HG03139 (cell line): ENCODE measurements at regions not wholly inside any gene's neighbourhood (a gene's known extent, or its start where the extent isn't known, plus 50 kb on each side); places are given as distances from the start of the nearest gene placed in this dataset.
"Not testable (repeated sequence)": the region's sequence is repeated elsewhere in the genome, so short reads cannot be mapped to it uniquely, and the experiment has no call there.

Experiments used
- ATAC-seq: cut with Tn5 transposase; IDR thresholded peaks from one replicate; pipeline ENCODE4 v1.9.1; 2021; ENCODE audit not compliant: unreplicated experiment

GRCh38 chr4:149211876-149212275 is 603.8 kb downstream of the IQCM start:
- no peak for ATAC-seq

GRCh38 chr4:149203256-149204001 is 612.2 kb downstream of the IQCM start:
- no peak for ATAC-seq

GRCh38 chr4:149202117-149202516 is 613.5 kb downstream of the IQCM start:
- no peak for ATAC-seq

- no peak for ATAC-seq
Observed at GRCh38 chr4:149199594-149199993, 616.0 kb downstream of the IQCM start.

- ATAC-seq = no peak
Observed at GRCh38 chr4:149194061-149194460, 621.6 kb downstream of the IQCM start.

- no peak for ATAC-seq
Observed at GRCh38 chr4:149187726-149188125, 627.9 kb downstream of the IQCM start.

- no peak for ATAC-seq
Observed at GRCh38 chr4:149183638-149184037, 632.0 kb downstream of the IQCM start.

DNA sequence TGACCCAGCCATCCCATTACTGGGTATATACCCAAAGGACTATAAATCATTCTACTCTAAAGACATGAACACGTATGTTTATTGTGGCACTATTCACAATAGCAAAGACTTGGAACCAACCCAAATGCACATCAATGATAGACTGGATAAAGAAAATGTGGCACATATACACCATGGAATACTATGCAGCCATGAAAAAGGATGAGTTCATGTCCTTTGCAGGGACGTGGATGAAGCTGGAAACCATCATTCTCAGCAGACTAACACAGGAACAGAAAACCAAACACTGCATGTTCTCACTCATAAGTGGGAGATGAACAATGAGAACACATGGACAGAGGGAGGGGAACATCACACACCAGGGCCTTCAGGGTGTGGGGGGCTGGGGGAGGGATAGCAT is 634.2 kb downstream of the IQCM start:
- not testable (repeated sequence) for ATAC-seq

GRCh38 chr4:149176039-149176438 is 639.6 kb downstream of the IQCM start:
- ATAC-seq = no peak

DNA sequence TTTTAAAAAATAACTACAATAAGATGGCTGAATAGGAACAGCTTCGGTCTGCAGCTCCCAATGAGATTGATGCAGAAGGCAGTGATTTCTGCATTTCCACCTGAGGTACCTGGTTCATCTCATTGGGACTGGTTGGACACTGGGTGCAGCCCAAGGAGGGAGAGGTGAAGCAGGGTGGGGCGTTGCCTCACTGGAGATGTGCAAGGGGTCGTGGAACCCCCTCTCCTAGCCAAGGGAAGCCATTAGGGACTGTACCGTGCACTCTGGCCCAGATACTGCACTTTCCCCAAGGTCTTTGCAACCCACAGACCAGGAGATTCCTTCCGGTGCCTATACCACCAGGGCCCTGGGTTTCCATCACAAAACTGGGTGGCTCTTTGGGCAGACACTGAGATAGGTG is 640.1 kb downstream of the IQCM start:
- ATAC-seq = no peak

- no peak for ATAC-seq
Observed at GRCh38 chr4:149173241-149174013, 642.2 kb downstream of the IQCM start.

DNA sequence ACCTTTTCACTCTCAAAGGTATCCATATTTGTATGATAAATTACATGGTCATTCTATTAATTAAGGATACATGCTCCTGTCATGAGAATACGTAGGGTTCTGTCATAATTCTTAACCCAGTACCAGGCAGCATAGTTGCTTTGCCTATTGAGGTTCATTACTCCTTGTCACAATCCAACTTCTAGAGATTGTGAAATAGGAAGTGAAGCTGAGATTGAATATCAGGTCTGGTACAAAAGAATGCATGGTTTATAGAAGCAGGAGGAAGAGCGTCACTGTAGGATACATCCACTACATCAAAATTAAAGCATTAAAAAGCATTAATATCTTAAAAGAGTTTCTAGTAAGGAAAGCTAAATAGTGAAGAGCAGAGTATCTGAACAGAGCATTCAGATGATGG is 647.0 kb downstream of the IQCM start:
- no peak for ATAC-seq

- ATAC-seq = no peak
Observed at GRCh38 chr4:149166876-149167275, 648.8 kb downstream of the IQCM start.

- no peak for ATAC-seq
Observed at GRCh38 chr4:149166365-149166764, 649.3 kb downstream of the IQCM start.

GRCh38 chr4:149164282-149164681 is 651.4 kb downstream of the IQCM start:
- no peak for ATAC-seq

GRCh38 chr4:149161247-149161646 is 654.4 kb downstream of the IQCM start:
- ATAC-seq = no peak

DNA sequence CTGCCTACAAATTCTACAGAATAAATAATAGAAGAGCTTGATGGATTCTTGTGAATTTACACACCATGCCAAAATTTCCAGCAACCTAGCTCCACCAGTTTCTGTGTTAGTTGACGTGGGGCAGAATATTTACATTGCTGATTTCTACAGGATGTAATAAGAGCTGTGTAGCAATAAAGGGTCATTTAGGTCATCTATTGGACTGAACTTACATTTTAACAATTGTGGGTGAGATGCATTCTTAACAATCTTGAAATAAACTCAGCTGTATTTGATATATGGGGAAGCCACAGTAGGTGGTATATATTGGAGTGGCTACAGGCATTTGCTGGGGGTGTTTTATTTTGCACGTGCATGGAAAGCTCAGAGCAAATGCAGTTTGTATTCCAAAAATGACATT is 655.3 kb downstream of the IQCM start:
- ATAC-seq = no peak

DNA sequence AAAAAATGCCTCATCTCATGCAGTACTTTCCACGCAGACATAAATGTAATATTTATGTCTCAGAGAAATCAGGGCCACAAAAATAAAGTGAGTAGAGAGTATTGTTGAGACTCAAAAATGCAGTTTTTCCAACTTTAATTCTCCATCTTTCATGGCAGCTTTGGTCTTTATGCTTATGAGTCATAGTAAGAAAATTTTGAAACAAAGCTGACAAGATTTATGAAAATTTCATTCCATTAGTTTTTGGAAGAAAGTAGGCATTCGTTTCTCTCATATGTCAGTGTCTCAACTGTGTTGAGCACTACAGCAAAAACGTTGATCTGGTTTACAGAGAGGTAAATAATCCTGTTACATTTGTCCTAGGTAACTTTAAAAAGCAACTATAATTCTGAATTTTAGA is 656.8 kb downstream of the IQCM start:
- ATAC-seq = no peak

DNA sequence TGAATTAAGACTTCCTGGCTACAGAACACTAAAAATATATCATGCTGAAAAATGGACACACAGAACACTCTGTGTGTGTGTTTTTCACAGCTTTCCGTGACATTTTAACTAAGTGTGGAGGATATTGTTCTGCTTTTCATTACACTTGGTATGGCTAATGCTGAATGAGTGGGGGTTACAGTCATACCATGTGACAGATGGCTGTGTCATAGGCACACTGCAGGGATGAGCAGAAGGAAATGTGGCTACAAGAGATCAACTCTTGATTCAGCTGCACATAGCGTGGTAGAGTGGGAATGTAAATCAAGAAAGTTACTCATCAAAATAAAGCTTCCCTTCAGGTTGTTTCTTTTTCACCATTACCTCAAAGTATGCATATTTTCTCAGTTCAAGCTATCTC is 669.8 kb downstream of the IQCM start:
- no peak for ATAC-seq

- no peak for ATAC-seq
Observed at GRCh38 chr4:149144060-149144459, 671.6 kb downstream of the IQCM start.

DNA sequence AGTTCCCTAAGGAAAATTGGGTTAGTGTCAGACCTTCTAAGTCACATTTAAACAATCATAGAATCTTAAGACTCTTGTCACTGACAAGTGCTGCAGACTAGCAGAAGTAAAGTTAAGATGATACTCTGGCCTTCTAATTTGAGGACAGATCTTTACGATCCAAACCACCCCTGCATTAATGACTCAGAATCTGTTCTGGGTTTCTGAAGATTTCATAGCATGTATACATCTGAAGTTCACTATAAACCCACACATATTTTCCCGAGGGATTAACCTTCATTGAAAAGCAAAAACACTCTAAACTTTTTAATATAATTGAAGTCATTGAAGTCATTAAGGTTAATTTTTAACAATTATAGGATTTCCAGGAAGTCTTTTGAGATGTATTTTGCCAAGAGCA is 674.3 kb downstream of the IQCM start:
- ATAC-seq = no peak

- no peak for ATAC-seq
Observed at GRCh38 chr4:149140841-149141240, 674.8 kb downstream of the IQCM start.
